Activated T-cell treated with anti-CD3 and anti-CD28 coated beads for 48 hours (primary cell): ENCODE measurements at regions not wholly inside any gene's neighbourhood (a gene's known extent, or its start where the extent isn't known, plus 50 kb on each side); places are given as distances from the start of the nearest gene placed in this dataset.
"Not testable (repeated sequence)": the region's sequence is repeated elsewhere in the genome, so short reads cannot be mapped to it uniquely, and the experiment has no call there.

Experiments
- DNase-seq: peaks from one replicate; pipeline ENCODE4 v3.0.0-alpha.2; 2020; ENCODE audit warnings: low read depth

GRCh38 chr3:10625323-10625722, 119.9 kb upstream of the ATP2B2 start:
- DNase-seq, result no peak

- DNase-seq, result no peak
These were observed 122.6 kb upstream of the ATP2B2 start for GRCh38 chr3:10627884-10628572.

- no peak for DNase-seq
These were observed 123.7 kb upstream of the ATP2B2 start for GRCh38 chr3:10628891-10629670.

- no peak for DNase-seq
These were observed 124.3 kb upstream of the ATP2B2 start for GRCh38 chr3:10629671-10630040.

GRCh38 chr3:10631224-10631623, 125.8 kb upstream of the ATP2B2 start:
- DNase-seq, result no peak

- no peak for DNase-seq
These were observed 126.7 kb upstream of the ATP2B2 start for GRCh38 chr3:10632125-10632524.

GRCh38 chr3:10632741-10633140, 127.4 kb upstream of the ATP2B2 start:
- no peak for DNase-seq

- no peak for DNase-seq
These were observed 130.2 kb upstream of the ATP2B2 start for GRCh38 chr3:10635446-10636076.

- DNase-seq, result no peak
These were observed 132.0 kb upstream of the ATP2B2 start for GRCh38 chr3:10637342-10637741.

GRCh38 chr3:10638466-10638865, 133.1 kb upstream of the ATP2B2 start:
- no peak for DNase-seq

GRCh38 chr3:10641760-10642159, 136.4 kb upstream of the ATP2B2 start:
- no peak for DNase-seq

GRCh38 chr3:10644189-10644588, 138.8 kb upstream of the ATP2B2 start:
- DNase-seq, result no peak

- DNase-seq, result no peak
These were observed 140.4 kb upstream of the ATP2B2 start for GRCh38 chr3:10645800-10646199.

- no peak for DNase-seq
These were observed 141.3 kb upstream of the ATP2B2 start for GRCh38 chr3:10646531-10647335.

- no peak for DNase-seq
These were observed 142.0 kb upstream of the ATP2B2 start for GRCh38 chr3:10647376-10647775.

GRCh38 chr3:10648181-10648580, 142.8 kb upstream of the ATP2B2 start:
- DNase-seq, result no peak

GRCh38 chr3:10649463-10649862, 144.1 kb upstream of the ATP2B2 start:
- DNase-seq, result not testable (repeated sequence)

- DNase-seq, result no peak
These were observed 146.1 kb upstream of the ATP2B2 start for GRCh38 chr3:10651506-10651905.

GRCh38 chr3:10653241-10653640, 147.9 kb upstream of the ATP2B2 start:
- no peak for DNase-seq

GRCh38 chr3:10653866-10654611, 148.7 kb upstream of the ATP2B2 start:
- DNase-seq, result no peak

- DNase-seq, result no peak
These were observed 149.7 kb upstream of the ATP2B2 start for GRCh38 chr3:10655105-10655504.

- DNase-seq, result not testable (repeated sequence)
These were observed 152.0 kb upstream of the ATP2B2 start for GRCh38 chr3:10657339-10657738.
